HTR-8/SVneo (cell line): ENCODE measurements at regions not wholly inside any gene's neighbourhood (a gene's known extent, or its start where the extent isn't known, plus 50 kb on each side); places are given as distances from the start of the nearest gene placed in this dataset.
"Not testable (repeated sequence)": the region's sequence is repeated elsewhere in the genome, so short reads cannot be mapped to it uniquely, and the experiment has no call there.

ENCODE experiments used
- DNase-seq: peaks from one replicate; pipeline ENCODE4 v3.0.0; 2011; ENCODE audit warnings: low spot score, mixed read lengths; ENCODE audit not compliant: insufficient read length
- FAIRE-seq: peaks from 2 replicates; lab custom pipeline; 2011; peaks lifted over from hg19 to GRCh38; lab: Jason Lieb, UNC

GRCh38 chr13:81211713-81212112 is 870.8 kb upstream of the SPRY2 start:
- DNase-seq: no peak
- FAIRE-seq: no peak

- DNase-seq (peak; percentile 3), FAIRE-seq (no peak)
Measured at GRCh38 chr13:81207636-81208035, 866.7 kb upstream of the SPRY2 start.

GRCh38 chr13:81207231-81207630 is 866.3 kb upstream of the SPRY2 start:
- FAIRE-seq (no peak), DNase-seq (no peak)

- DNase-seq (no peak), FAIRE-seq (no peak)
Measured at GRCh38 chr13:81203783-81204182, 862.9 kb upstream of the SPRY2 start.

- FAIRE-seq: no peak
- no peak for DNase-seq
Measured at GRCh38 chr13:81199956-81200355, 859.0 kb upstream of the SPRY2 start.

- FAIRE-seq (no peak), DNase-seq (no peak)
Measured at GRCh38 chr13:81197966-81198365, 857.0 kb upstream of the SPRY2 start.

- FAIRE-seq: no peak
- no peak for DNase-seq
Measured at GRCh38 chr13:81197483-81197882, 856.6 kb upstream of the SPRY2 start.

GRCh38 chr13:81194362-81194761 is 853.4 kb upstream of the SPRY2 start:
- FAIRE-seq (no peak), DNase-seq (no peak)

- FAIRE-seq (no peak), DNase-seq (no peak)
Measured at GRCh38 chr13:81184556-81185265, 843.8 kb upstream of the SPRY2 start.

- DNase-seq: no peak
- FAIRE-seq: no peak
Measured at GRCh38 chr13:81172603-81173002, 831.7 kb upstream of the SPRY2 start.

GRCh38 chr13:81171065-81171647 is 830.2 kb upstream of the SPRY2 start:
- FAIRE-seq: no peak
- peak; percentile 1 for DNase-seq

GRCh38 chr13:81163823-81164222 is 822.9 kb upstream of the SPRY2 start:
- not testable (repeated sequence) for FAIRE-seq, DNase-seq

GRCh38 chr13:81153478-81153877 is 812.6 kb upstream of the SPRY2 start:
- DNase-seq: no peak

GRCh38 chr13:81148822-81149221 is 807.9 kb upstream of the SPRY2 start:
- DNase-seq (no peak), FAIRE-seq (no peak)

More at GRCh38 chr13:81153478-81153877, 812.6 kb upstream of the SPRY2 start:
- FAIRE-seq: no peak

GRCh38 chr13:81146576-81146975 is 805.6 kb upstream of the SPRY2 start:
- not testable (repeated sequence) for FAIRE-seq, DNase-seq

- FAIRE-seq (no peak), DNase-seq (no peak)
Measured at GRCh38 chr13:81142306-81142999, 801.5 kb upstream of the SPRY2 start.

- no peak for DNase-seq
- FAIRE-seq: no peak
Measured at GRCh38 chr13:81140675-81141074, 799.7 kb upstream of the SPRY2 start.

GRCh38 chr13:81139987-81140386 is 799.1 kb upstream of the SPRY2 start:
- no peak for DNase-seq
- FAIRE-seq: no peak

- FAIRE-seq: no peak
- no peak for DNase-seq
Measured at GRCh38 chr13:81138353-81138980, 797.5 kb upstream of the SPRY2 start.

GRCh38 chr13:81133066-81133465 is 792.1 kb upstream of the SPRY2 start:
- DNase-seq: no peak
- FAIRE-seq: no peak

- no peak for FAIRE-seq
- DNase-seq: no peak
Measured at GRCh38 chr13:81117416-81117815, 776.5 kb upstream of the SPRY2 start.
